Testis (tissue), 2 donors: ENCODE measurements at regions not wholly inside any gene's neighbourhood (a gene's known extent, or its start where the extent isn't known, plus 50 kb on each side); places are given as distances from the start of the nearest gene placed in this dataset.

Source experiments
- CTCF ChIP-seq, 3 experiments: fragments of 450-650 bp in 2 of 3; fragments of 200-600 bp in 1 of 3; sonication (generic) in 1 of 3; IDR thresholded peaks; one replicate each; pipeline ENCODE4 v1.5.1; 2016 to 2019; ENCODE audit warnings: antibody characterized with exemption in 3 of 3, mild to moderate bottlenecking in 2 of 3, moderate library complexity in 1 of 3
- POLR2A ChIP-seq: fragments of 450-650 bp; IDR thresholded peaks from one replicate; pipeline ENCODE4 v1.6.1; 2017; ENCODE audit warnings: antibody characterized with exemption, mild to moderate bottlenecking, moderate library complexity

- no peak for TF ChIP-seq POLR2A
- no peak for TF ChIP-seq CTCF (IDR thresholded peaks at IDR 0.05)
These were observed 84.5 kb upstream of the SLC12A2 start for GRCh38 chr5:127998950-127999615.
